Upper lobe of left lung (tissue), 4 donors: ENCODE measurements at regions not wholly inside any gene's neighbourhood (a gene's known extent, or its start where the extent isn't known, plus 50 kb on each side); places are given as distances from the start of the nearest gene placed in this dataset.

Experiments
- CTCF ChIP-seq, 6 experiments: fragments of 450-650 bp in 4 of 6; fragments of 200-600 bp in 2 of 6; sonication (generic) in 2 of 6; IDR thresholded peaks; one replicate each; pipeline ENCODE4 v1.5.1; 2016 to 2019; ENCODE audit warnings: antibody characterized with exemption in 6 of 6
- EP300 ChIP-seq, 4 donors: sonication (generic); formaldehyde crosslinking; IDR thresholded peaks; one replicate each; pipeline ENCODE4 v1.5.1; 2017; ENCODE audit warnings: antibody characterized with exemption in 4 of 4, control low read depth in 2 of 4
- POLR2A ChIP-seq, 4 donors: fragments of 450-650 bp; IDR thresholded peaks; one replicate each; pipeline ENCODE4 v1.5.1; 2016 to 2017; ENCODE audit warnings: antibody characterized with exemption in 4 of 4, mild to moderate bottlenecking in 2 of 4
- POLR2AphosphoS5 ChIP-seq, 2 donors: sonication (generic); formaldehyde crosslinking; IDR thresholded peaks; one replicate each; pipeline ENCODE4 v1.5.1; 2017; ENCODE audit warnings: antibody characterized with exemption in 2 of 2

GRCh38 chr10:4064489-4064888, 279.5 kb upstream of the KLF6 start:
- TF ChIP-seq EP300 (IDR thresholded peaks at IDR 0.05) (no peak), CTCF (IDR thresholded peaks at IDR 0.05) (no peak), POLR2A (IDR thresholded peaks at IDR 0.05) (no peak), POLR2AphosphoS5 (IDR thresholded peaks at IDR 0.05) (no peak)
